HL-60 (cell line): ENCODE measurements at regions not wholly inside any gene's neighbourhood (a gene's known extent, or its start where the extent isn't known, plus 50 kb on each side); places are given as distances from the start of the nearest gene placed in this dataset.

Experiments
- GABPA ChIP-seq: IDR thresholded peaks from 2 replicates; pipeline ENCODE4 v1.6.1; 2012; ENCODE audit warnings: low read depth
- POLR2AphosphoS5 ChIP-seq: IDR thresholded peaks from 2 replicates; pipeline ENCODE4 v1.6.1; 2012; ENCODE audit warnings: low read depth
- SPI1 ChIP-seq: IDR thresholded peaks from 2 replicates; pipeline ENCODE4 v1.6.1; 2012; ENCODE audit warnings: low read depth, mild to moderate bottlenecking, borderline replicate concordance
- TF ChIP-seq, protein P1 (sequence below): IDR thresholded peaks from one replicate; pipeline ENCODE4 v1.5.1; 2011; ENCODE audit warnings: low read length, control low read depth, inconsistent platforms; ENCODE audit not compliant: insufficient read depth

DNA sequence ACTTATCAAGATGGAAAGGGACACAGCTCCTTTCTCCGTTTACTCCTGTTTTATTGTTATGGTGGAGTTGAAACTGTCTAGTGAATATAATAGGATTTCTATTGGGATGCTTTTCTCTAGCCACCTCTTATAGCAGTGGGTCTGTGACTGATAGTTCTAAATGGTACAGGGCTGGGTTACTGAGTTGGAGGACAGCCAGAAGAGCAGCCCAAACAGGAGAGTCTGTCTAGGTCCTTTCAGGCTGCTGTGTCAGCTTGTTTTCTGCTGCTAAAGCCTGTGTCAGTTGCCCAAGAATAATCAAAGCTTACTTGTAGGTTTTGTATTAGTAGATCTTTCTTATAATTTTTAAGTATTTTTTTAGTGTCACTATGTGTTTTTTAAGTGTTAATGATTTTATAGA lies 356.0 kb upstream of the SEMA6A start:
- TF ChIP-seq, protein P1, sequence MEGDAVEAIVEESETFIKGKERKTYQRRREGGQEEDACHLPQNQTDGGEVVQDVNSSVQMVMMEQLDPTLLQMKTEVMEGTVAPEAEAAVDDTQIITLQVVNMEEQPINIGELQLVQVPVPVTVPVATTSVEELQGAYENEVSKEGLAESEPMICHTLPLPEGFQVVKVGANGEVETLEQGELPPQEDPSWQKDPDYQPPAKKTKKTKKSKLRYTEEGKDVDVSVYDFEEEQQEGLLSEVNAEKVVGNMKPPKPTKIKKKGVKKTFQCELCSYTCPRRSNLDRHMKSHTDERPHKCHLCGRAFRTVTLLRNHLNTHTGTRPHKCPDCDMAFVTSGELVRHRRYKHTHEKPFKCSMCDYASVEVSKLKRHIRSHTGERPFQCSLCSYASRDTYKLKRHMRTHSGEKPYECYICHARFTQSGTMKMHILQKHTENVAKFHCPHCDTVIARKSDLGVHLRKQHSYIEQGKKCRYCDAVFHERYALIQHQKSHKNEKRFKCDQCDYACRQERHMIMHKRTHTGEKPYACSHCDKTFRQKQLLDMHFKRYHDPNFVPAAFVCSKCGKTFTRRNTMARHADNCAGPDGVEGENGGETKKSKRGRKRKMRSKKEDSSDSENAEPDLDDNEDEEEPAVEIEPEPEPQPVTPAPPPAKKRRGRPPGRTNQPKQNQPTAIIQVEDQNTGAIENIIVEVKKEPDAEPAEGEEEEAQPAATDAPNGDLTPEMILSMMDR = no peak
- no peak for TF ChIP-seq POLR2AphosphoS5
- no peak for TF ChIP-seq SPI1
- TF ChIP-seq GABPA = no peak
